WTC11 (cell line): ENCODE measurements at regions not wholly inside any gene's neighbourhood (a gene's known extent, or its start where the extent isn't known, plus 50 kb on each side); places are given as distances from the start of the nearest gene placed in this dataset.

Source experiments
- ATAC-seq: fragments of 200-7000 bp; cut with Tn5 transposase; 2 replicates; pipeline ENCODE4 v1.10.0; 2021; ENCODE audit warnings: mild to moderate bottlenecking, moderate library complexity
- CTCF ChIA-PET: fragments of 300-600 bp; sonication (Branson Sonifier 250); formaldehyde crosslinking; loops from one replicate; lab custom pipeline; 2021; ENCODE audit warnings: antibody characterized with exemption; lab: Charles Lee
- POLR2A ChIA-PET: fragments of 350-600 bp; sonication (Branson Sonifier 250); formaldehyde crosslinking; loops from one replicate; lab custom pipeline; 2021; ENCODE audit warnings: antibody characterized with exemption; lab: Charles Lee
- DNase-seq: peaks from one replicate; pipeline ENCODE4 v3.0.0; 2021; ENCODE audit warnings: low spot score
- H3K27ac Mint-ChIP-seq: 2 replicates; pipeline ENCODE4 v1.8.0; 2021; ENCODE audit warnings: mixed read lengths
- H3K27me3 Mint-ChIP-seq: 2 replicates; pipeline ENCODE4 v1.8.0; 2021; ENCODE audit warnings: low read depth, mild to moderate bottlenecking, moderate library complexity, mixed read lengths
- H3K36me3 Mint-ChIP-seq: 2 replicates; pipeline ENCODE4 v1.8.0; 2021; ENCODE audit warnings: mixed read lengths
- H3K4me1 Mint-ChIP-seq: 2 replicates; pipeline ENCODE4 v1.8.0; 2022; ENCODE audit warnings: mixed read lengths
- H3K4me3 Mint-ChIP-seq: 2 replicates; pipeline ENCODE4 v1.8.0; 2021; ENCODE audit warnings: mild to moderate bottlenecking, moderate library complexity, mixed read lengths
- H3K9me3 Mint-ChIP-seq: 2 replicates; pipeline ENCODE4 v1.8.0; 2021; ENCODE audit warnings: mixed read lengths
- CBFB ChIP-seq: sonication (generic); formaldehyde crosslinking; IDR thresholded peaks from 2 replicates; pipeline ENCODE4 v1.8.1; 2022; ENCODE audit warnings: mild to moderate bottlenecking, low read depth, missing genetic modification reagents
- FOXJ3 ChIP-seq: sonication (generic); formaldehyde crosslinking; IDR thresholded peaks from 2 replicates; pipeline ENCODE4 v1.9.0; 2021; ENCODE audit warnings: missing genetic modification reagents, mild to moderate bottlenecking, borderline replicate concordance
- GABPB1 ChIP-seq: sonication (generic); formaldehyde crosslinking; IDR thresholded peaks from 2 replicates; pipeline ENCODE4 v1.8.1; 2023; ENCODE audit warnings: mild to moderate bottlenecking, missing genetic modification reagents
- GRHL2 ChIP-seq: fragments of 250-450 bp; sonication (Bioruptor Pico); IDR thresholded peaks from 2 replicates; pipeline ENCODE4 v1.8.0; 2022; ENCODE audit warnings: mild to moderate bottlenecking, moderate library complexity; ENCODE audit not compliant: insufficient replicate concordance, severe bottlenecking
- GTF2I ChIP-seq: fragments of 250-450 bp; sonication (Bioruptor Pico); conservative IDR thresholded peaks from 2 replicates; pipeline ENCODE4 v1.4.0; 2021; ENCODE audit warnings: mild to moderate bottlenecking
- MLX ChIP-seq: sonication (generic); formaldehyde crosslinking; IDR thresholded peaks from 2 replicates; pipeline ENCODE4 v1.8.1; 2023; ENCODE audit warnings: mild to moderate bottlenecking, missing genetic modification reagents, moderate library complexity
- NFATC4 ChIP-seq: fragments of 250-450 bp; sonication (Bioruptor Pico); IDR thresholded peaks from 2 replicates; pipeline ENCODE4 v1.9.0; 2021; ENCODE audit warnings: mild to moderate bottlenecking
- NFYB ChIP-seq: sonication (generic); formaldehyde crosslinking; conservative IDR thresholded peaks from 2 replicates; pipeline ENCODE4 v1.8.0; 2022; ENCODE audit warnings: low read depth, missing genetic modification reagents
- NR3C1 ChIP-seq: sonication (generic); formaldehyde crosslinking; conservative IDR thresholded peaks from 2 replicates; pipeline ENCODE4 v1.8.1; 2023; ENCODE audit warnings: low read depth, mild to moderate bottlenecking, missing genetic modification reagents
- STAT6 ChIP-seq: sonication (generic); formaldehyde crosslinking; conservative IDR thresholded peaks from 2 replicates; pipeline ENCODE4 v1.8.1; 2023; ENCODE audit warnings: mild to moderate bottlenecking, low read depth, missing genetic modification reagents, moderate library complexity
- ZMAT4 ChIP-seq: fragments of 250-450 bp; sonication (Bioruptor Pico); IDR thresholded peaks from 2 replicates; pipeline ENCODE4 v1.9.0; 2021; ENCODE audit warnings: mild to moderate bottlenecking
- ZNF416 ChIP-seq: fragments of 250-450 bp; sonication (Bioruptor Pico); IDR thresholded peaks from 2 replicates; pipeline ENCODE4 v1.9.0; 2021; ENCODE audit warnings: mild to moderate bottlenecking, inconsistent platforms
- ZNF532 ChIP-seq: fragments of 250-450 bp; sonication (Bioruptor Pico); IDR thresholded peaks from 2 replicates; pipeline ENCODE4 v1.9.0; 2021; ENCODE audit warnings: mild to moderate bottlenecking, borderline replicate concordance

GRCh38 chr1:234672349-234673135 lies 62.6 kb upstream of the IRF2BP2 start (continued):
- no peak for TF ChIP-seq MLX

GRCh38 chr1:234670967-234671626 lies 61.1 kb upstream of the IRF2BP2 start:
- Mint-ChIP-seq H3K27me3 (peaks cover 9% of the 10 kb centered on the region), H3K36me3 (peaks cover 6% of the 10 kb centered on the region), H3K4me3 (no peak overlapping the region), H3K27ac (no peak overlapping the region), H3K9me3 (peaks cover 25% of the 10 kb centered on the region), H3K4me1 (peaks cover 6% of the 10 kb centered on the region)
- no peak for DNase-seq
- ChIA-PET CTCF (interaction anchor here (1.4 kb wide), 1 partner anchor 422 kb away, joined by 3 read pairs; no protein-coding TSS in a partner anchor), POLR2A (no interaction called here)
- no peak for ATAC-seq
- peak; percentile 37; the same call in 1 of the 2 replicates for TF ChIP-seq GABPB1 (CRISPR knock-in tag)
- no peak for TF ChIP-seq ZNF416 (CRISPR knock-in tag)

- Mint-ChIP-seq H3K36me3 (peaks cover 6% of the 10 kb centered on the region), H3K27me3 (peaks cover 5% of the 10 kb centered on the region), H3K9me3 (peaks cover 25% of the 10 kb centered on the region), H3K4me3 (no peak overlapping the region), H3K27ac (no peak overlapping the region), H3K4me1 (no peaks in the 10 kb centered on the region)
- TF ChIP-seq NR3C1 (CRISPR knock-in tag): no peak
- TF ChIP-seq ZNF416 (CRISPR knock-in tag): no peak
- TF ChIP-seq GRHL2: no peak
- ChIA-PET POLR2A (interaction anchor here (1.1 kb wide), 1 partner anchor 11 kb away, joined by 4 read pairs; no protein-coding TSS in a partner anchor), CTCF (no interaction called here)
- no peak for ATAC-seq
- no peak for DNase-seq
These were observed 59.5 kb upstream of the IRF2BP2 start for GRCh38 chr1:234669499-234669898.

GRCh38 chr1:234668577-234668955 lies 58.6 kb upstream of the IRF2BP2 start:
- DNase-seq (no peak), ATAC-seq (no peak)
- Mint-ChIP-seq H3K36me3 (peaks cover 6% of the 10 kb centered on the region), H3K4me1 (no peaks in the 10 kb centered on the region), H3K27me3 (no peaks in the 10 kb centered on the region; the same call in 1 of the 2 replicates), H3K4me3 (no peak overlapping the region), H3K27ac (no peak overlapping the region), H3K9me3 (peaks cover 25% of the 10 kb centered on the region)
- TF ChIP-seq GTF2I (CRISPR knock-in tag): no peak
- CTCF ChIA-PET: no interaction called here
- POLR2A ChIA-PET: no interaction called here

- Mint-ChIP-seq H3K4me3 (no peak overlapping the region), H3K36me3 (peaks cover 6% of the 10 kb centered on the region), H3K9me3 (peaks cover 25% of the 10 kb centered on the region), H3K4me1 (no peaks in the 10 kb centered on the region), H3K27me3 (peaks cover 3% of the 10 kb centered on the region; the same call in 1 of the 2 replicates), H3K27ac (no peak overlapping the region)
- POLR2A ChIA-PET: no interaction called here
- TF ChIP-seq NR3C1 (CRISPR knock-in tag) (no peak), ZMAT4 (CRISPR knock-in tag) (no peak), FOXJ3 (no peak), NFATC4 (CRISPR knock-in tag) (no peak), ZNF532 (CRISPR knock-in tag) (no peak), CBFB (CRISPR knock-in tag) (no peak), STAT6 (CRISPR knock-in tag) (no peak), NFYB (CRISPR knock-in tag) (no peak)
- no peak for ATAC-seq
- CTCF ChIA-PET: no interaction called here
- no peak for DNase-seq
These were observed 57.9 kb upstream of the IRF2BP2 start for GRCh38 chr1:234667600-234668576.
